ENCODE measurements at regions not wholly inside any gene's neighbourhood (a gene's known extent, or its start where the extent isn't known, plus 50 kb on each side); places are given as distances from the start of the nearest gene placed in this dataset.
"Not testable (repeated sequence)": the region's sequence is repeated elsewhere in the genome, so short reads cannot be mapped to it uniquely, and the experiment has no call there.

GRCh38 chr3:63135367-63135766 is 142.7 kb upstream of the SYNPR start:
- in situ Hi-C loops (cut with HindIII; ENCODE audit: low sequenced_read_pairs): no loop called here
- no peak for DNase-seq (ENCODE audit: low read depth, low spot score)
- no peak overlapping the region for H3K4me3 ChIP-seq (ENCODE audit: low read depth, low read length)
- TF ChIP-seq, protein P1, sequence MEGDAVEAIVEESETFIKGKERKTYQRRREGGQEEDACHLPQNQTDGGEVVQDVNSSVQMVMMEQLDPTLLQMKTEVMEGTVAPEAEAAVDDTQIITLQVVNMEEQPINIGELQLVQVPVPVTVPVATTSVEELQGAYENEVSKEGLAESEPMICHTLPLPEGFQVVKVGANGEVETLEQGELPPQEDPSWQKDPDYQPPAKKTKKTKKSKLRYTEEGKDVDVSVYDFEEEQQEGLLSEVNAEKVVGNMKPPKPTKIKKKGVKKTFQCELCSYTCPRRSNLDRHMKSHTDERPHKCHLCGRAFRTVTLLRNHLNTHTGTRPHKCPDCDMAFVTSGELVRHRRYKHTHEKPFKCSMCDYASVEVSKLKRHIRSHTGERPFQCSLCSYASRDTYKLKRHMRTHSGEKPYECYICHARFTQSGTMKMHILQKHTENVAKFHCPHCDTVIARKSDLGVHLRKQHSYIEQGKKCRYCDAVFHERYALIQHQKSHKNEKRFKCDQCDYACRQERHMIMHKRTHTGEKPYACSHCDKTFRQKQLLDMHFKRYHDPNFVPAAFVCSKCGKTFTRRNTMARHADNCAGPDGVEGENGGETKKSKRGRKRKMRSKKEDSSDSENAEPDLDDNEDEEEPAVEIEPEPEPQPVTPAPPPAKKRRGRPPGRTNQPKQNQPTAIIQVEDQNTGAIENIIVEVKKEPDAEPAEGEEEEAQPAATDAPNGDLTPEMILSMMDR (IDR thresholded peaks at IDR 0.05; ENCODE audit: low read depth, low read length): no peak

- in situ Hi-C loops (cut with HindIII; ENCODE audit: low sequenced_read_pairs); H3K4me3 ChIP-seq (ENCODE audit: low read depth, low read length); DNase-seq (ENCODE audit: low read depth, low spot score): not testable (repeated sequence)
These were observed 141.9 kb upstream of the SYNPR start for GRCh38 chr3:63136249-63136648.

DNA sequence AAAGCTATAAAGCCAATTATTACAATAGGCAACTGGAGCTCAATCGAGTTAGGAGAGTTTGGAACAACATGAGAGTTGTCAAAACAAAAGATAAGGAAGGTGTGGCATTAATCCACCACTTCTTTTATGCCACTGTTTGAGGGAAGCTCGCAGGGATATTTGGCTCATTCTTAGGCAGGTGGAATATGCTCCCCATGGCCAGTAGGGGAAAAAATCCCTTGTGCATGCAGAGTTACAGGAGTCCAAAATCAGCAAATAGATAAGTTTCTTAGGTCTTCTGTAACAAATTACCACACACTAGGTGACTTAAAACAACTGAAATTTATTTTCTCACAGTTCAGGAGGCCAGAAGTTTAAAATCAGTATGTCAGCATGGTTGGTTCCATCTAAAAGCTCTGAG is 135.4 kb upstream of the SYNPR start:
- TF ChIP-seq, protein P1 (IDR thresholded peaks at IDR 0.05; ENCODE audit: low read depth, low read length): no peak
- no peak for DNase-seq (ENCODE audit: low read depth, low spot score)
- in situ Hi-C loops (cut with HindIII; ENCODE audit: low sequenced_read_pairs): no loop called here
- no peak overlapping the region for H3K4me3 ChIP-seq (ENCODE audit: low read depth, low read length)

GRCh38 chr3:63146154-63146553 is 132.0 kb upstream of the SYNPR start:
- no peak for DNase-seq (ENCODE audit: low read depth, low spot score)
- no peak overlapping the region for H3K4me3 ChIP-seq (ENCODE audit: low read depth, low read length)
- TF ChIP-seq, protein P1 (IDR thresholded peaks at IDR 0.05; ENCODE audit: low read depth, low read length): no peak
- in situ Hi-C loops (cut with HindIII; ENCODE audit: low sequenced_read_pairs): no loop called here

GRCh38 chr3:63150880-63151279 is 127.2 kb upstream of the SYNPR start:
- no peak overlapping the region for H3K4me3 ChIP-seq (ENCODE audit: low read depth, low read length)
- TF ChIP-seq, protein P1 (IDR thresholded peaks at IDR 0.05; ENCODE audit: low read depth, low read length): no peak

GRCh38 chr3:63151897-63152296 is 126.2 kb upstream of the SYNPR start:
- H3K4me3 ChIP-seq (ENCODE audit: low read depth, low read length): no peak overlapping the region
- DNase-seq (ENCODE audit: low read depth, low spot score): no peak
- in situ Hi-C loops (cut with HindIII; ENCODE audit: low sequenced_read_pairs): no loop called here
- TF ChIP-seq, protein P1 (IDR thresholded peaks at IDR 0.05; ENCODE audit: low read depth, low read length): no peak

More at GRCh38 chr3:63150880-63151279, 127.2 kb upstream of the SYNPR start:
- DNase-seq (ENCODE audit: low read depth, low spot score): no peak
- in situ Hi-C loops (cut with HindIII; ENCODE audit: low sequenced_read_pairs): no loop called here

- H3K4me3 ChIP-seq (ENCODE audit: low read depth, low read length): no peak overlapping the region
- no peak for DNase-seq (ENCODE audit: low read depth, low spot score)
- TF ChIP-seq, protein P1 (IDR thresholded peaks at IDR 0.05; ENCODE audit: low read depth, low read length): no peak
- in situ Hi-C loops (cut with HindIII; ENCODE audit: low sequenced_read_pairs): no loop called here
These were observed 118.3 kb upstream of the SYNPR start for GRCh38 chr3:63159764-63160163.

Data from astrocyte of the spinal cord (primary cell).